Uterus (tissue), 2 donors: ENCODE measurements at regions not wholly inside any gene's neighbourhood (a gene's known extent, or its start where the extent isn't known, plus 50 kb on each side); places are given as distances from the start of the nearest gene placed in this dataset.

Experiments
- POLR2A ChIP-seq, 2 donors: fragments of 450-650 bp; IDR thresholded peaks; one replicate each; pipeline ENCODE4 v1.6.1; 2016; ENCODE audit warnings: antibody characterized with exemption in 2 of 2, mild to moderate bottlenecking in 1 of 2, moderate library complexity in 1 of 2
- TF ChIP-seq, protein P1 (sequence below), 4 experiments: fragments of 200-600 bp in 2 of 4; fragments of 450-650 bp in 2 of 4; sonication (generic) in 2 of 4; IDR thresholded peaks; one replicate each; pipeline ENCODE4 v1.5.1; 2016 to 2019; ENCODE audit warnings: antibody characterized with exemption in 4 of 4, mild to moderate bottlenecking in 2 of 4, moderate library complexity in 1 of 4

DNA sequence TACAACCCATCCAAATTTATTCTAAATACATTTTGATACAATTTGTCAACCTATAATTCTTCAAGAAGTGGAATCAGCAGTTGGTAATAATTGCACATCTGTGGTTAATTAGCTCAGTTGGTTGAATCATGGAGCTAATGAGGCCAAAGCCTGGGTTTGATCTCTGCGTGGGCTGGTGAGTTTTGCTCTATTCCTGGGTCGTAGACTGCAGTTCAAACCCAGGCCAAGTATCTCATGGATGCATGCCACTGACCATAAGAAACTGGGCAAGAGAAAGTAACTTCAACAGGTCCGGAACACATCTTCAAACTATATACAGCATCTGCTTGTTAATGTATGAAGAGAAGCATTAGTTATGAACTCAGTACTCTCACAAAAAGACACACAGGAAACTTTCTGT is 779.7 kb downstream of the USP25 start:
- TF ChIP-seq, protein P1, sequence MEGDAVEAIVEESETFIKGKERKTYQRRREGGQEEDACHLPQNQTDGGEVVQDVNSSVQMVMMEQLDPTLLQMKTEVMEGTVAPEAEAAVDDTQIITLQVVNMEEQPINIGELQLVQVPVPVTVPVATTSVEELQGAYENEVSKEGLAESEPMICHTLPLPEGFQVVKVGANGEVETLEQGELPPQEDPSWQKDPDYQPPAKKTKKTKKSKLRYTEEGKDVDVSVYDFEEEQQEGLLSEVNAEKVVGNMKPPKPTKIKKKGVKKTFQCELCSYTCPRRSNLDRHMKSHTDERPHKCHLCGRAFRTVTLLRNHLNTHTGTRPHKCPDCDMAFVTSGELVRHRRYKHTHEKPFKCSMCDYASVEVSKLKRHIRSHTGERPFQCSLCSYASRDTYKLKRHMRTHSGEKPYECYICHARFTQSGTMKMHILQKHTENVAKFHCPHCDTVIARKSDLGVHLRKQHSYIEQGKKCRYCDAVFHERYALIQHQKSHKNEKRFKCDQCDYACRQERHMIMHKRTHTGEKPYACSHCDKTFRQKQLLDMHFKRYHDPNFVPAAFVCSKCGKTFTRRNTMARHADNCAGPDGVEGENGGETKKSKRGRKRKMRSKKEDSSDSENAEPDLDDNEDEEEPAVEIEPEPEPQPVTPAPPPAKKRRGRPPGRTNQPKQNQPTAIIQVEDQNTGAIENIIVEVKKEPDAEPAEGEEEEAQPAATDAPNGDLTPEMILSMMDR (IDR thresholded peaks at IDR 0.05) = no peak
- no peak for TF ChIP-seq POLR2A (IDR thresholded peaks at IDR 0.05)
